Peyer's patch (tissue), 4 donors: ENCODE measurements at regions not wholly inside any gene's neighbourhood (a gene's known extent, or its start where the extent isn't known, plus 50 kb on each side); places are given as distances from the start of the nearest gene placed in this dataset.
"Not testable (repeated sequence)": the region's sequence is repeated elsewhere in the genome, so short reads cannot be mapped to it uniquely, and the experiment has no call there.

Experiments used
- POLR2A ChIP-seq, 2 donors: fragments of 450-650 bp; IDR thresholded peaks; one replicate each; pipeline ENCODE4 v1.5.1; 2017; ENCODE audit warnings: antibody characterized with exemption in 2 of 2, mild to moderate bottlenecking in 2 of 2, moderate library complexity in 2 of 2
- TF ChIP-seq, protein P1 (sequence below), 6 experiments: fragments of 450-650 bp in 4 of 6; fragments of 200-600 bp in 2 of 6; sonication (generic) in 1 of 6; IDR thresholded peaks; one replicate each; pipeline ENCODE4 v1.5.1; 2017 to 2019; ENCODE audit warnings: antibody characterized with exemption in 6 of 6, mild to moderate bottlenecking in 3 of 6, moderate library complexity in 1 of 6

DNA sequence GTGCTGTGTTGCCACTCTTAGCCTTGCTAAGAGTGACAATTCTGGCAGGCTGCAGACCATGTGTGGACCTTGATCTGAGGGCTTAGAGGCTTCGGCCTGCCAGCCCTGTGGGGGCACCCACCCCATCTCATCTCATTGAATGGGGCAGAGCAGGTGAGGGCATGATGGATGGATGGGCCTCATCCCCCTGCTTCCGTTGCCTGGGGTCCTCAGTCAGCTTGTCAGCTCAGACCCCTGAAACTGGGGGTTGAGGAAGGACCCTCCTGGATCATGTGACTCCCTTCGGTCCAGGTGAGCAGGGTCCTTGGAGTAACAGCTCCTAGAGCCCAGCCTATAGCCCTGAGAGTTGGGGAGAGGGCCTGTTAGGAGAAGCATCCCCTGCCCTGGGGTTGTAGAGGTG is 3076.8 kb downstream of the RPIA start:
- not testable (repeated sequence) for TF ChIP-seq POLR2A (IDR thresholded peaks at IDR 0.05)
- TF ChIP-seq, protein P1, sequence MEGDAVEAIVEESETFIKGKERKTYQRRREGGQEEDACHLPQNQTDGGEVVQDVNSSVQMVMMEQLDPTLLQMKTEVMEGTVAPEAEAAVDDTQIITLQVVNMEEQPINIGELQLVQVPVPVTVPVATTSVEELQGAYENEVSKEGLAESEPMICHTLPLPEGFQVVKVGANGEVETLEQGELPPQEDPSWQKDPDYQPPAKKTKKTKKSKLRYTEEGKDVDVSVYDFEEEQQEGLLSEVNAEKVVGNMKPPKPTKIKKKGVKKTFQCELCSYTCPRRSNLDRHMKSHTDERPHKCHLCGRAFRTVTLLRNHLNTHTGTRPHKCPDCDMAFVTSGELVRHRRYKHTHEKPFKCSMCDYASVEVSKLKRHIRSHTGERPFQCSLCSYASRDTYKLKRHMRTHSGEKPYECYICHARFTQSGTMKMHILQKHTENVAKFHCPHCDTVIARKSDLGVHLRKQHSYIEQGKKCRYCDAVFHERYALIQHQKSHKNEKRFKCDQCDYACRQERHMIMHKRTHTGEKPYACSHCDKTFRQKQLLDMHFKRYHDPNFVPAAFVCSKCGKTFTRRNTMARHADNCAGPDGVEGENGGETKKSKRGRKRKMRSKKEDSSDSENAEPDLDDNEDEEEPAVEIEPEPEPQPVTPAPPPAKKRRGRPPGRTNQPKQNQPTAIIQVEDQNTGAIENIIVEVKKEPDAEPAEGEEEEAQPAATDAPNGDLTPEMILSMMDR (IDR thresholded peaks at IDR 0.05): not testable (repeated sequence)
